NCI-H1694 (cell line): ENCODE measurements at regions not wholly inside any gene's neighbourhood (a gene's known extent, or its start where the extent isn't known, plus 50 kb on each side); places are given as distances from the start of the nearest gene placed in this dataset.

Experiments used
- DNase-seq: peaks from one replicate; lab custom pipeline; 2025; lab: John Stamatoyannopoulos, UW

GRCh38 chr7:7118822-7119221 is 63.5 kb upstream of the C1GALT1 start:
- DNase-seq, result no peak

GRCh38 chr7:7119729-7120128 is 62.6 kb upstream of the C1GALT1 start:
- no peak for DNase-seq

- no peak for DNase-seq
Measured at GRCh38 chr7:7122033-7122478, 60.3 kb upstream of the C1GALT1 start.

DNA sequence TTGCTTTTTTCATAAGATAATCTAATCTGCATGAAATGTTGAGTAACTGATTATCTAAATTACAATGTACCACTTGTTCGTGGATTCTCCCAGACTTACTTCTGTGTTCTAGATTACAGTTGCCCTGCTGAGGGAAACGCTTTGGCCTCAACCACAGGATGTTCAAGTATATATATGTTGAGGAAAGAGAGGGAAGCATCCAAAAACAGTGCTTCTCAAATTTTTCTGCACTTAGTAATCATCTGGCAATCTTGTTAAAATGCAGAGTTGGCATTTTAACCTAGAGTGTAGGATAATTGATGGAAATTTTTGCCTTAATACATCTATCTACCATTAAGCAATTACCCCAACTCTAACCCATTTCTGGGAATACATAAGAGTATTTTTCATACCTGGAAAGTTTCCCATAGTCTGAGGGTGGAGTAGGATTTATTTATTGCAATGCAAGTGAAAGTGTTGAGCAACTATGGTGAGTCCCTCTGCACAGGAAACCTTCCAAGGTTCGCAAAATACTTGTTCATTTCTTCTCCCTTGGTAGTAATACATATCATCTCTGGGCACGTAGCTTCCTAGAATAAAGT is 59.6 kb upstream of the C1GALT1 start:
- DNase-seq, result no peak

DNA sequence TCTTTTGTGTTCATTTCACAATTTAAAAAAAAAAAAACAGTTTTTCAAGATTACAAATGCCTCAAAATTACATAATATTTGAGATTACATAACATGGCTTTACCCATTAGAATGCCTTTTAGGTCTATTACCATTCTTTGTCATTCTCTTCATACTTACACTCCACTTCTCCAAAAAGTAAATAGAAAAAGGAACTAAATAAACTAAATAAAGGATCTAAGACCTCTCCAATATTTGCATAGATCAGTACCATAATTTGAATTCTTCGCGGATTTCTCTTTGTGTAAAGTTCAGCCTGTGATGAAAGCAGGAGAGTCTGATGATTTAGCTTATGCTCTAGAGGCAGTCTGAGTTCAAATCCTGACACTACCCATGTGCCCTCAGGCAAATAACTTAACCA is 56.4 kb upstream of the C1GALT1 start:
- no peak for DNase-seq

GRCh38 chr7:7127773-7128172 is 54.6 kb upstream of the C1GALT1 start:
- DNase-seq, result no peak

DNA sequence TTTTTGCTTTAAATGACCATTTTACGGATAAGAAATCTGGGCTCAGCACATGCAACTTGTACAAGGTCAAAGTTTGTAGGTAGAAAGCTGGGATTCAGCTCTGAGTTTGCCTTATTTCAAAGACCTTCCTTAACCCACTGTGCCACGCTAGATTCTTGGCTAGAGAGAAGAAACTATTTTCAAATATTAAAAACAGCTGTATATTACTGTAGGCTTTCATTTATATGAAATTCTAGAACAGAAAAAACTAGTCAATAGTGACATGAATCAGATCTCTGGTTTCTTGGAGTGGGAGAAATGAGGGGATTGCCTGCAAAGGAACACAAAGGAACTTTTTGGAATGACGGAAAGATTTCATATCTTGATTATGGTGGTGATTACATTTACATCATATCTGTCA is 53.0 kb upstream of the C1GALT1 start:
- no peak for DNase-seq

GRCh38 chr7:7131273-7131672 is 51.1 kb upstream of the C1GALT1 start:
- no peak for DNase-seq
